HCT116 (cell line): ENCODE measurements at regions not wholly inside any gene's neighbourhood (a gene's known extent, or its start where the extent isn't known, plus 50 kb on each side); places are given as distances from the start of the nearest gene placed in this dataset.

Source experiments
- EZH2phosphoT487 ChIP-seq: fragments of 200-600 bp; IDR thresholded peaks from 2 replicates; pipeline ENCODE4 v1.6.1; 2018; ENCODE audit warnings: antibody characterized with exemption, borderline replicate concordance
- TCF7L2 ChIP-seq: IDR thresholded peaks from 2 replicates; pipeline ENCODE4 v1.7.0; 2011; ENCODE audit warnings: borderline replicate concordance, inconsistent platforms; ENCODE audit not compliant: insufficient read depth, insufficient read length; ENCODE audit errors: extremely low read depth

GRCh38 chr5:34410411-34411139 is 245.6 kb upstream of the RAI14 start:
- TF ChIP-seq TCF7L2 (no peak), EZH2phosphoT487 (no peak)
